Right renal cortex interstitium (tissue), 3 donors: ENCODE measurements at regions not wholly inside any gene's neighbourhood (a gene's known extent, or its start where the extent isn't known, plus 50 kb on each side); places are given as distances from the start of the nearest gene placed in this dataset.
"Not testable (repeated sequence)": the region's sequence is repeated elsewhere in the genome, so short reads cannot be mapped to it uniquely, and the experiment has no call there.

Experiments used
- DNase-seq, 3 donors: peaks; one replicate each; pipeline ENCODE4 v3.0.0-alpha.2; 2013; ENCODE audit warnings: low read depth in 3 of 3, low spot score in 2 of 3

- DNase-seq, result no peak
These were observed 136.5 kb downstream of the ELOVL4 start for GRCh38 chr6:79810871-79811270.

GRCh38 chr6:79810185-79810705 lies 137.1 kb downstream of the ELOVL4 start:
- no peak for DNase-seq

- no peak for DNase-seq
These were observed 138.4 kb downstream of the ELOVL4 start for GRCh38 chr6:79808921-79809320.

GRCh38 chr6:79806661-79807060 lies 140.7 kb downstream of the ELOVL4 start:
- not testable (repeated sequence) for DNase-seq

- no peak for DNase-seq
These were observed 142.6 kb downstream of the ELOVL4 start for GRCh38 chr6:79804732-79805131.

GRCh38 chr6:79803917-79804316 lies 143.4 kb downstream of the ELOVL4 start:
- DNase-seq, result no peak

- no peak for DNase-seq
These were observed 144.6 kb downstream of the ELOVL4 start for GRCh38 chr6:79802657-79803300.

GRCh38 chr6:79801362-79801761 lies 146.0 kb downstream of the ELOVL4 start:
- DNase-seq, result no peak

GRCh38 chr6:79798841-79799240 lies 148.5 kb downstream of the ELOVL4 start:
- DNase-seq, result no peak

GRCh38 chr6:79797912-79798311 lies 149.4 kb downstream of the ELOVL4 start:
- DNase-seq, result no peak

GRCh38 chr6:79797163-79797764 lies 150.1 kb downstream of the ELOVL4 start:
- no peak for DNase-seq

- no peak for DNase-seq
These were observed 151.2 kb downstream of the ELOVL4 start for GRCh38 chr6:79796197-79796596.

- DNase-seq, result no peak
These were observed 157.5 kb downstream of the ELOVL4 start for GRCh38 chr6:79789896-79790295.

GRCh38 chr6:79788756-79789155 lies 157.6 kb downstream of the SH3BGRL2 start:
- DNase-seq, result no peak

- no peak for DNase-seq
These were observed 156.5 kb downstream of the SH3BGRL2 start for GRCh38 chr6:79787626-79788025.

- DNase-seq, result no peak
These were observed 153.2 kb downstream of the SH3BGRL2 start for GRCh38 chr6:79784395-79784753.

GRCh38 chr6:79783670-79784394 lies 152.7 kb downstream of the SH3BGRL2 start:
- DNase-seq, result no peak

- DNase-seq, result no peak
These were observed 151.9 kb downstream of the SH3BGRL2 start for GRCh38 chr6:79782792-79783580.

- no peak for DNase-seq
These were observed 150.8 kb downstream of the SH3BGRL2 start for GRCh38 chr6:79781916-79782315.

- no peak for DNase-seq
These were observed 149.8 kb downstream of the SH3BGRL2 start for GRCh38 chr6:79780881-79781280.

- DNase-seq, result no peak
These were observed 147.7 kb downstream of the SH3BGRL2 start for GRCh38 chr6:79778816-79779215.
